ENCODE measurements at regions not wholly inside any gene's neighbourhood (a gene's known extent, or its start where the extent isn't known, plus 50 kb on each side); places are given as distances from the start of the nearest gene placed in this dataset.

DNA sequence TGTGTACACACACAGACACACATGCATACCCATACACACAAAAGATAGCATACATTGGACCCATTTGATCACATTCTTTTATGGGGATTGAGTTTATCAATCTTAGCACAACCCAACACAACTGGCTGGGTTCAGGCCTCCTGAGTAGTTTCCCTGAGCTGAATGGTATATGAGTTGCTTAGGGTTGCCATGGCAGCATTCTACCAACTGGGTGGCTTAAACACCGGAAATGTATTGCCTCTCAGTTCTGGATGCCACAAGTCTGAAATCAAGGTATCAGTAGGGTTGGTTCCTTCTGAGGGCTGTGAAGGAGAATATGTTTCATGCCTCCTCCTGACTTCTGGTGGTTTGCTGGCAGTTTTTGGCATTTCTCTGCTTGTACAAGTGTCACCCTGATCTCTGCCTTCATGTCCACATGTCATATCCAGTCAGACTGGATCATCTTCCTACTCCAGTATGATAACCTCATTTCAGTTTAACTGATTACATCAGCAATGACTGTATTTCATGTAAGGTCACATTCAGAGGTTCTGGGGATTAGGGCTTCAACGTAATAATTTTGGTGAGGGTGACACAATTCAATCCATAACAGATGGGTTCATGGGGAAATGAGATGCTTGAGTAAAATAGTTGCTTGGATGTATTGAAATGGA is 212.7 kb downstream of the KCNE4 start:
- TF ChIP-seq CTCF (IDR thresholded peaks at IDR 0.05; ENCODE audit: low read depth, low read length) (no peak), EZH2phosphoT487 (IDR thresholded peaks at IDR 0.05; ENCODE audit: low read depth) (no peak)

Data from OCI-LY3 (cell line).